Colonic mucosa (tissue), 4 donors: ENCODE measurements at regions not wholly inside any gene's neighbourhood (a gene's known extent, or its start where the extent isn't known, plus 50 kb on each side); places are given as distances from the start of the nearest gene placed in this dataset.

Experiments
- DNase-seq: peaks from one replicate; pipeline ENCODE4 v3.0.0-alpha.2; 2020
- H3K27ac ChIP-seq: fragments of 200-600 bp; one replicate; pipeline ENCODE4 v1.8.0; 2021
- H3K27me3 ChIP-seq: fragments of 200-600 bp; one replicate; pipeline ENCODE4 v1.8.0; 2021
- H3K36me3 ChIP-seq: fragments of 200-600 bp; one replicate; pipeline ENCODE4 v1.8.0; 2021
- H3K4me1 ChIP-seq: fragments of 200-600 bp; one replicate; pipeline ENCODE4 v1.8.0; 2021; ENCODE audit warnings: mild to moderate bottlenecking
- H3K4me3 ChIP-seq: fragments of 200-600 bp; one replicate; pipeline ENCODE4 v1.8.0; 2021
- H3K9ac ChIP-seq, 2 donors: one replicate each; pipeline ENCODE4 v1.7.0; 2013; ENCODE audit warnings: control low read depth in 2 of 2, low read depth in 2 of 2, low read length in 2 of 2
- H3K9me3 ChIP-seq: fragments of 200-600 bp; one replicate; pipeline ENCODE4 v1.8.0; 2021
- CTCF ChIP-seq: fragments of 200-600 bp; IDR thresholded peaks from one replicate; pipeline ENCODE4 v1.8.0; 2022; ENCODE audit warnings: antibody characterized with exemption, mild to moderate bottlenecking
- intact Hi-C: fragments of 100-400 bp; cut with DNase I; formaldehyde crosslinking; loops from one replicate; pipeline ENCODE4 v1.14.1; 2022
- donor health status: healthy.
- donor health status: DM: no; HTN: no; CAD: no.
- donor health status: DM: no; HTN: no; CAD: no.

GRCh38 chr11:25659706-25660105 is 672.2 kb upstream of the ANO3 start:
- DNase-seq = no peak
- intact Hi-C loops = no loop called here
- H3K9me3 ChIP-seq = no peaks in the 10 kb centered on the region
- H3K27me3 ChIP-seq = no peaks in the 10 kb centered on the region
- no peak overlapping the region for H3K4me3 ChIP-seq
- H3K36me3 ChIP-seq = no peaks in the 10 kb centered on the region
- H3K9ac ChIP-seq = no peak overlapping the region
- H3K27ac ChIP-seq = no peak overlapping the region
- no peak for TF ChIP-seq CTCF
- H3K4me1 ChIP-seq = no peaks in the 10 kb centered on the region

- H3K36me3 ChIP-seq = no peaks in the 10 kb centered on the region
- H3K9ac ChIP-seq = no peak overlapping the region
- H3K4me1 ChIP-seq = no peaks in the 10 kb centered on the region
- no peak overlapping the region for H3K4me3 ChIP-seq
- TF ChIP-seq CTCF = no peak
- H3K27ac ChIP-seq = no peak overlapping the region
- intact Hi-C loops = no loop called here
- no peak for DNase-seq
- H3K9me3 ChIP-seq = no peaks in the 10 kb centered on the region
- H3K27me3 ChIP-seq = no peaks in the 10 kb centered on the region
Observed at GRCh38 chr11:25667871-25668270, 664.1 kb upstream of the ANO3 start.

- no peaks in the 10 kb centered on the region for H3K36me3 ChIP-seq
- H3K27me3 ChIP-seq = no peaks in the 10 kb centered on the region
- TF ChIP-seq CTCF = no peak
- no peak overlapping the region for H3K27ac ChIP-seq
- intact Hi-C loops = no loop called here
- H3K9me3 ChIP-seq = no peaks in the 10 kb centered on the region
- no peak overlapping the region for H3K9ac ChIP-seq
- H3K4me3 ChIP-seq = no peak overlapping the region
- no peaks in the 10 kb centered on the region for H3K4me1 ChIP-seq
- no peak for DNase-seq
Observed at GRCh38 chr11:25691959-25692358, 640.0 kb upstream of the ANO3 start.

- Histone ChIP-seq H3K27me3 (no peaks in the 10 kb centered on the region), H3K4me3 (no peak overlapping the region), H3K9me3 (no peaks in the 10 kb centered on the region), H3K27ac (no peak overlapping the region), H3K4me1 (no peaks in the 10 kb centered on the region), H3K36me3 (no peaks in the 10 kb centered on the region), H3K9ac (no peak overlapping the region)
- DNase-seq = no peak
- intact Hi-C loops = no loop called here
- no peak for TF ChIP-seq CTCF
Observed at GRCh38 chr11:25702417-25702816, 629.5 kb upstream of the ANO3 start.

- no peaks in the 10 kb centered on the region for H3K9me3 ChIP-seq
- H3K4me3 ChIP-seq = no peak overlapping the region
- H3K36me3 ChIP-seq = no peaks in the 10 kb centered on the region
- H3K27me3 ChIP-seq = no peaks in the 10 kb centered on the region
- no peak for DNase-seq
- no peak for TF ChIP-seq CTCF
- H3K9ac ChIP-seq = no peak overlapping the region
- no peaks in the 10 kb centered on the region for H3K4me1 ChIP-seq
- H3K27ac ChIP-seq = no peak overlapping the region
- intact Hi-C loops = no loop called here
Observed at GRCh38 chr11:25710975-25711374, 621.0 kb upstream of the ANO3 start.

GRCh38 chr11:25727944-25728343 is 604.0 kb upstream of the ANO3 start:
- intact Hi-C loops = no loop called here
- H3K4me3 ChIP-seq = no peak overlapping the region
- TF ChIP-seq CTCF = no peak

More at GRCh38 chr11:25727944-25728343, 604.0 kb upstream of the ANO3 start:
- no peak overlapping the region for H3K9ac ChIP-seq
- no peaks in the 10 kb centered on the region for H3K4me1 ChIP-seq
- DNase-seq = no peak
- H3K36me3 ChIP-seq = no peaks in the 10 kb centered on the region
- no peaks in the 10 kb centered on the region for H3K27me3 ChIP-seq
- H3K27ac ChIP-seq = no peak overlapping the region
- no peaks in the 10 kb centered on the region for H3K9me3 ChIP-seq
